ENCODE measurements at regions not wholly inside any gene's neighbourhood (a gene's known extent, or its start where the extent isn't known, plus 50 kb on each side); places are given as distances from the start of the nearest gene placed in this dataset.

- H3K27ac ChIP-seq: no peak overlapping the region
- H3K9me3 ChIP-seq: no peaks in the 10 kb centered on the region
- no peak overlapping the region for H3K4me3 ChIP-seq
- no peak for TF ChIP-seq CTCF (IDR thresholded peaks at IDR 0.05)
- H3K9ac ChIP-seq (ENCODE audit: low read depth in 2 of 2, low read length in 2 of 2): no peak overlapping the region
- H3K27me3 ChIP-seq: no peaks in the 10 kb centered on the region
- H3K36me3 ChIP-seq: no peaks in the 10 kb centered on the region
- no peaks in the 10 kb centered on the region for H3K4me1 ChIP-seq
- intact Hi-C loops (cut with DNase I): no loop called here
- no peak for DNase-seq
Measured at GRCh38 chr6:113508249-113508648, 348.9 kb upstream of the MARCKS start.

DNA sequence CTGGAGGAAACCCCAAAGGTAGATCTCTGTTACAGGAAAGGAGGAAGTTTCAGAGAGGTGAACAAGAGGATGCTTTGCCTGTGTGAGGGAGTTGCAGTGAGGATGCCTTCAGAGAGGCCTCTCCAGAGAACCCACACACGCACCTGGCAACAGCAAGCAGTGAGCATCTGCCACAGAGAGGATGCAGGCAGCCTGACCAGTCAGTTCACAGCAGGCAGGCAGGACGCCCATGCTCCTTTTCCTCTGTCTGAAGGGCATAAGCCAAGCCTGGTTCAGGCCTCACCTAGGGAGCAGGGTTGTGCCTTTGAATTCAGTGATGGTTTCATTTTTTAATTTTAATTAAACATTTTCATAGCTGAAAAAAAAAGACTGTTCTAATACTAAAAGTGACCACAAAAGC, 346.0 kb upstream of the MARCKS start:
- no peak for TF ChIP-seq CTCF (IDR thresholded peaks at IDR 0.05)

DNA sequence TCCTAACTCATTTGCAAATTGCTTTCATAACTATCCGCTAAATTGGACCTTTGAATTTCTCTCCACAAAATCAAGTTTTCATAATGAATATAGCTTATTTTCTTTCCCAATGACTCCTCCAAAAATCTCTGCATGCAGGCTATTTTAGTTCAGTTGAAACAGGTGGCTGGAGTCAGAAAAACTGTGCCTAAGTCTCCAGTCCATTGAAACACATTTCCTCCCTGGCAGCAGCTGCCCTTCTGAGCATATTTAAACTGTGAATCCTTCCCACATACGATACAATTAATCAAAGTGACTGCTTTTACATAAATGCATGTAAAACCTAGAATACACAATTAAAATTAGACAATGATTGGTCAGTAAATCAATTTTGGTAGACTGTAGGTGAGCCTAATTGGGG, 344.6 kb upstream of the MARCKS start:
- Histone ChIP-seq H3K9me3 (no peaks in the 10 kb centered on the region), H3K4me3 (no peak overlapping the region), H3K9ac (ENCODE audit: low read depth in 2 of 2, low read length in 2 of 2) (no peak overlapping the region), H3K36me3 (no peaks in the 10 kb centered on the region), H3K4me1 (no peaks in the 10 kb centered on the region), H3K27ac (no peak overlapping the region), H3K27me3 (no peaks in the 10 kb centered on the region)
- no peak for TF ChIP-seq CTCF (IDR thresholded peaks at IDR 0.05)
- intact Hi-C loops (cut with DNase I): no loop called here
- no peak for DNase-seq

More for the DNA sequence above, 346.0 kb upstream of the MARCKS start:
- no peak overlapping the region for H3K4me3 ChIP-seq
- no peaks in the 10 kb centered on the region for H3K4me1 ChIP-seq
- intact Hi-C loops (cut with DNase I): no loop called here
- no peaks in the 10 kb centered on the region for H3K27me3 ChIP-seq
- no peaks in the 10 kb centered on the region for H3K36me3 ChIP-seq
- H3K27ac ChIP-seq: no peak overlapping the region
- DNase-seq: no peak
- H3K9ac ChIP-seq (ENCODE audit: low read depth in 2 of 2, low read length in 2 of 2): no peak overlapping the region
- no peaks in the 10 kb centered on the region for H3K9me3 ChIP-seq

DNA sequence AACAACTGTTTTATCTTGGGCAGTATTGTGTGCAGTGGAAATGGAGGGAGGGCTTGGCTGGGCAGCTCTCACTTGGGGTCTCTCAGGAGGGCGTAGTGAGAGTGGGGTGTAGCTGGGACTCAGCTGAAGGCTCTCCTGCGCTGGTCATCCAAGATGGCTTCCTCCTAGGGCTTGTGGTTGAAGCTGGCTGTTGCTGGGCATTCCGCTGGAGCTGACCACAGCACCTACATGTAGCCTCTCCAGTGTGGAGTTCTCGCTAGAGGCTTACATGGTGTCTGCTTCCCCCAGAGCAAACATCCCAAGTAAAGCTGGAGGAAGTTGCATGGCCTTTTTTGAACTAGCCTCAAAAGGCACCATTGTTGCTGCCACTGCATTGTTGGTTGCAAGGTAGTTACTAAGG, 344.1 kb upstream of the MARCKS start:
- Histone ChIP-seq H3K36me3 (no peaks in the 10 kb centered on the region), H3K4me1 (no peaks in the 10 kb centered on the region), H3K4me3 (no peak overlapping the region), H3K9ac (ENCODE audit: low read depth in 2 of 2, low read length in 2 of 2) (no peak overlapping the region), H3K9me3 (no peaks in the 10 kb centered on the region), H3K27ac (no peak overlapping the region), H3K27me3 (no peaks in the 10 kb centered on the region)
- no peak for DNase-seq
- TF ChIP-seq CTCF (IDR thresholded peaks at IDR 0.05): no peak
- intact Hi-C loops (cut with DNase I): no loop called here

DNA sequence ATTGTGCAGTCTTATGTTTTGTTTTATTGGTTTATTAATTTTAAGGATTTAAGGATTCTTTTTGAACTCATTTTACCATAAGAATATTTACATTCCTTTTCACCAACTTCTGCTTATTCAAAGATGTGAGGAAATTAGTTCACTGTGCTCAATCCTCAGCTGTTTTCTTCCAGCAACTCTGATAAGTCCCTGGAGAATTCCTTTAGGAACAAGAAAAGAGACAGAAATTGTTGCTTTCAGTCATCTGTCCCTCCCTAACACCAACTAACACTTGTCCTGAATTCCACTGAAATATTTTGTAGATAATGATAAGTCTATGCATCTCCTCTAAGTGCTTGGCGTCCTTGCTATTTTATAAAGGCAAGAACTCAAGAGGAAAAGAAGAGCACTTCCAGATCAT, 334.8 kb upstream of the MARCKS start:
- Histone ChIP-seq H3K9me3 (no peaks in the 10 kb centered on the region), H3K4me3 (no peak overlapping the region), H3K9ac (ENCODE audit: low read depth in 2 of 2, low read length in 2 of 2) (no peak overlapping the region), H3K4me1 (no peaks in the 10 kb centered on the region), H3K36me3 (no peaks in the 10 kb centered on the region), H3K27me3 (no peaks in the 10 kb centered on the region), H3K27ac (no peak overlapping the region)
- DNase-seq: no peak
- intact Hi-C loops (cut with DNase I): no loop called here
- no peak for TF ChIP-seq CTCF (IDR thresholded peaks at IDR 0.05)

GRCh38 chr6:113524826-113525225, 332.3 kb upstream of the MARCKS start:
- no peaks in the 10 kb centered on the region for H3K27me3 ChIP-seq
- intact Hi-C loops (cut with DNase I): no loop called here
- no peak overlapping the region for H3K4me3 ChIP-seq

More at GRCh38 chr6:113524826-113525225, 332.3 kb upstream of the MARCKS start:
- Histone ChIP-seq H3K4me1 (no peaks in the 10 kb centered on the region), H3K36me3 (no peaks in the 10 kb centered on the region), H3K9me3 (no peaks in the 10 kb centered on the region), H3K27ac (no peak overlapping the region), H3K9ac (ENCODE audit: low read depth in 2 of 2, low read length in 2 of 2) (no peak overlapping the region)
- no peak for DNase-seq
- TF ChIP-seq CTCF (IDR thresholded peaks at IDR 0.05): no peak
